OCI-LY7 (cell line): ENCODE measurements at regions not wholly inside any gene's neighbourhood (a gene's known extent, or its start where the extent isn't known, plus 50 kb on each side); places are given as distances from the start of the nearest gene placed in this dataset.

Experiments
- CTCF ChIP-seq: fragments of 200-600 bp; sonication (generic); conservative IDR thresholded peaks from 2 replicates; pipeline ENCODE4 v1.5.1; 2014; ENCODE audit warnings: mild to moderate bottlenecking, antibody characterized with exemption, low read length, moderate library complexity, mixed read lengths
- EZH2phosphoT487 ChIP-seq: fragments of 200-600 bp; sonication (generic); IDR thresholded peaks from 2 replicates; pipeline ENCODE4 v1.6.1; 2018; ENCODE audit warnings: low read depth, borderline replicate concordance, mild to moderate bottlenecking, mixed run types, antibody characterized with exemption, low read length, moderate library complexity, mixed read lengths

GRCh38 chr20:12453711-12454110, 536.0 kb downstream of the BTBD3 start:
- TF ChIP-seq CTCF (no peak), EZH2phosphoT487 (no peak)
